Stimulated activated CD4-positive, alpha-beta T cell treated with anti-CD3 and anti-CD28 coated beads, Interleukin-4, amount 100 ng/mL, for 24 hours (primary cell): ENCODE measurements at regions not wholly inside any gene's neighbourhood (a gene's known extent, or its start where the extent isn't known, plus 50 kb on each side); places are given as distances from the start of the nearest gene placed in this dataset.
"Not testable (repeated sequence)": the region's sequence is repeated elsewhere in the genome, so short reads cannot be mapped to it uniquely, and the experiment has no call there.

ENCODE experiments used
- DNase-seq: peaks from one replicate; pipeline ENCODE4 v3.0.0-alpha.2; 2020

DNA sequence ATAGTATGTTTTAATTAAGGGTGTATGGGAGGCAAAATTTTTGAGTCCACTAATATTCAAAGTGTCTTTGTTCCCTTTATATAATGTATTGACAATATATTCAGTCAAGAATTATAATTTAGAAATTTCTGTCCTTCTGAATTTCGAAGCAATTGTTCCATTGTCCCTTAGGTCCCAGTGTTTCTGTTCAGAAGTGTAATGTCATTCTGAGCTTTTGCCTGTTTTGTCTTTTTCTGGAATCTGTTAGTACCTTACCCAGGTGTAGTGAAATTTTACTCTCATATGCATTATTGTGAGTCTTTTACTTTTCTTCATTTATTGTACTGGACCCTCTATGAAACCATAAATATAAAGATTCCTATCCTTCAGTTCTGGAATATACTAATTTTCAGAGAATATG lies 505.7 kb upstream of the KIF2B start:
- no peak for DNase-seq

DNA sequence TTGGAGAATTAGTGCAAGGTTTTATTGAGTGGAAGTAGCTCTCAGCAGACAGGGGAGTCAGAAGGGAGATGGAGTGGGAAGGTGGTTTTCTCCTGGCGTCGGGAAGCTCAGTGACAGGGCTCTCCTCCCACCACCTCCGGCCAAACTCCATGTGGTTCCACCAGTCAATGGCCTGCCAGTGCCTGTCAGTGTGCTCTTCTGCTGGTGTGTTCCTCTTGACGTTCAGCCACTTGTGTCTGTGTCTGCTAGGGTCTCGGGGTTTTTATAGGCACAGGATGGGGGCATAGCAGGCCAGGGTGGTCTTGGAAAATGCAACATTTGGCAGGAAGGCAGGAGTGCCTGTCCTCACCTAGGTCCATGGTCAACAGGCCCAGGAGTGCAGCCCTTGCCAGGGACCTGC lies 506.7 kb upstream of the KIF2B start:
- DNase-seq = no peak

DNA sequence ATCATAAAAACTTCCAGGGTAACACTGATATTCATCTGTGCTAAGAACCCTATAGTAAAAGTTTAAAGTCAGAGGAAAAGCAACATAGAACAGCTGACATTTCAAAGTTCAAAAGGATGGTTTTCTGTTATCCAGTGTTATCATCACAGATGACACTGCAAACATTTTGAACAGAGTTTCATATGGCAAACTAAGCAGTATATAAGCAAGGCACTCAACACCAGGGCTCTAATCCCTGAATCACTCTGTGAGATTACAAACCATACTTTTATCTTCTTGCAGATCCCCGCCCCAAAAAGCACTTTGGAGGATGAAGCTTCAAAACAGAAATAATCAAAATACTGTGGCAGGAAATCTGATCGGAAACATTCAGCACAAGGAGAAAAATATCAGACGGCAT lies 508.2 kb upstream of the KIF2B start:
- no peak for DNase-seq

DNA sequence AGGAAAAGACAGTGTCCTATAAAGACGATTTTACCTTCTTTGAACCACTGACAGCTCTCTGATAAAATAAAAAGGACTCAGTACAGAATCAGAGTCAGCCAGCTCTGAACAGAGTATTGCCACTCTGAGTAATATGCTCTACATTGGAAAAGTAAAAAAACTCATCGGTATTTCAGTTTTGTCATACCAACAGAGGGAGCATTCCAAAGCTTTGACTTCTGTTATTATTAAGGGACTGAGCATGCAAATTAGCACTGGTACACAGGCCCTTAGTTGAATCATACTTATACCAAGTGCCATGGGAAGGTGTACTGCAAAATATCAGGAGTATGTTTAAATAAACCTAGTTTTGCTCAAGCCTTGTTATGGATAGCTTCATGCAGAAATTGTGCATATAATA lies 509.0 kb upstream of the KIF2B start:
- DNase-seq = no peak

DNA sequence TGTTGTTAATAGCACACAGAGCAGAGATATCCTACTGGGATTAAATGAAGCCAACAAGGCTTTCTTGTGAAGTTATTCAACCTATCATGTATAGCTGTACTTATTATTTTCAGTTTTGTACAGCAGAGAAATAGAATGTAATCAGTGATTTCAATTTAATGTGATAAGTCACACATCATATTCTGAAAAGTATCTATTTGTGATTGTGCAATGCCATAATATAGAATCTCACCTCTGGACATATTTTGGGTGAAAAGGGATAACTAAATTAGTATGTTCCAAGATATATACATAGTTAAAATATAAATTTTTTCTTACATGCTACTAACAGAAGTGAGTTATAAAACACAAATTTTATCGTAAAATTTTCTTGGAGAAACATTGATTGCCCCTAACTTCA lies 544.3 kb upstream of the KIF2B start:
- no peak for DNase-seq

DNA sequence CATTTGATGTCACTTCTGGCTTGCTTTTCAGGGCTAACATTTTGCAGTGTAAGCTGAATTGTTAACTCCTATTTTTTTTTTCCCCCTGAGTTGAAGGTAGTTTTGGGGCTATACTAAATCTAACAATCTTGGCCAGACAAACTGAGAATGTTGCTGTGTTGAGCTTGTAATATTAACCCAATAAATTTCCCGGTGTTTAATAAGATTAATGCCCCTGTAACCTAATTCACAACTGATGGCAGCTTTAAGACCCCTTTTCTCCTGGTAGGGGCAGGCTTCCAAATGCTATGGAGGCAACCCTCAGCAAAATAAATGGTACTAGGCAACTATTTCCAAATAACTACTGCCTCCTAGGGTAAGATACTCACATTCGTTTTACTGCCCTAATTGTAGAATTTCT lies 549.6 kb upstream of the KIF2B start:
- DNase-seq = no peak

DNA sequence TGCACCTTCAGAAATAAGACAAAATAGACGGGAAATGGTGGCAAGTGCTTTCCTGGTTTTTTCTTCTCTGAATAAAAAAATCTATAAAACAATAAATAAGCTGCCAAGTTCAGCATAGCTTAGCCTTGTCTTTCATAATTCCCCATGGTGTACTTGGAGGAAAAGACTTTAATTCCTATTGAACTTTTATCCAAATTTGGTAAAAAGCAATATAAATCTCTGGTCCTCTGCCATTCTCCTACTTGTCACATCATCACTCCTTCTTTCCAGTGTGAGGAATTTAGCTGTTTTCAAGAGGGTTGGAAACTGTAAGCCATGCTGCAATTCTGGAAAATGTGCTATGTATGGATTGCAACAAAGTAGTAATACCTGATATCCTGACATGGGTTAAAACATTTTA lies 551.8 kb upstream of the KIF2B start:
- DNase-seq = no peak

DNA sequence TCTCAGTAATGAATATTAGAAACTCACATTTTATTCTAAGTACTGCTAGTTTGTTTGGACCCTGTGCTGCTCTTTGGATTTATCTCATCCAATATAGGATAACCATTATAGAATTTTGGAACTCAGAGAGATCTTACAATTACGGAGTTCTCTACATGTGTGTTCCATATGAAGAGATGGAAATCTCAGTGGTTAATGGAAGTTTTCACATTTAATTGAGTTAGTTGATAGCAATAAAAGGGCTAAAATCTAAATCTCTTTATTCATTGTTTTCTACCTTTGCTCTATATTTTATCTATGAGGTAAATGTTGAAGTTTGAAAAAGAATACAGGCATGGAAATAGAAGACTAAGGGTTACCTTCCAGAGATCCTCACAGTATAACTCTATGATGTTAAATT lies 558.0 kb upstream of the KIF2B start:
- no peak for DNase-seq

DNA sequence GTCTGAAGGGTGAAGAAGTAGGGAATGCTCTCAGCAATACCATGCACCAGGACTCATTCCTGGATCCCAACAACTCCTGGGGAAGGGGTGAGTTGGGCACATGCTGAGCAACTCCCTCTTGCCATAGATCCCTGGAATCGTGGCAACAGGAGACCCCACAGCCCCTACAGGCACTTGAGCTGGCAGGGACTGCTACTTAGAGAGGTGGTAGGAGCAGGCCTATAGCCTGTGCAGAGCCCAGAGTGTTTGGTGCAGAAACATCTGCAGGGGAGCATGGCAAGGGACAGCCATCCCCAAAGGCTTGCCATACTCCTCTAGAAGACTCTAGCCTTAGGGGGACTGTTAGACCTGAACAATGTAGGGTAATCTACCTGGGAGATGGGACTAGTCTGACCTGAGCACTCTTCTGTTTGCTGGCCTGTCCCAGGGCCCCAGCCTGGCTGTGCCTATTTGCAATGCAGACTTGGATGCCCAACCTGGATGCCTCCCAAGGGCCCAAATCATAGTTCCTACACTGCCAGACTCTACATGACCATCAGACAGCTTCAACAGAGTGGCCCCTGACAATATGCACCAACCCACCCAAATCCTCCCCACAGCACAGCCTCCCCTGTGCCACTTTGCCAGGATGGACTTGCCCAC lies 568.6 kb upstream of the KIF2B start:
- no peak for DNase-seq

DNA sequence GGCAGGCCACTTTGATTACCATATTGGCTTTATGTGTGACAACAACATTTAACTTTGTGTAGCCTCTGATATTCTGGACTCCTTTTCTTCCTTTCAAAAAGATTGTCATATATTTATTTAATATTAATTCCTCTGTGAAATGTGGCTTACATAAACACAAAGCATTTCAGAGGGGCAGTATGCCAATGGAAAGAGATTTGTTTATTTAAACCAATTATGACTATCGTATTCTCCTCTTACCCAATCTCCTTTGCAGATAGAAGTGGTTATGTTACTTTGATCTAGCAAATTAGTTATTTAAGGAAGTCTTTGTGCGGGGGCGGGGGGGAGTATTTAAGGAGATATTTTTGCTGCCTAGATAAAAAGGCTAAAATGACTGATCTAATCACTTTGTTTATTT lies 573.7 kb upstream of the KIF2B start:
- no peak for DNase-seq

DNA sequence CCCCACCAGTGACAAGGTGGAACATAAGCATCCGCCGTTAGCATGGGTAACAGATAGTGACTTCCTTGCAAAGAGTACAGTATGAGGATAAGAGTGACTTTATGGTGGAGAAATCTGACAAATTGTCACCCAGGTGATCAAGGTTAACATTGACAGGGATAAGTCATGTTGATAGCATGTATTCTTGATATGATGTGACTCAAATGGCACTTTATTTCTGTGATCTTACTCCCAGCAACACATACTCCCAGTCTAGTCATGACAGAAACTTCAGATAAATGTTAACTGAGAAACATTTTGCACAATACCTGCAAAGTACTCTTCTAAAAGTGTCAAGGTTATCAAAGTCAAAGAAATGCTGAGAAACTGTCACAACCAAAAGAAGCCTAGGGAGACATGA lies 588.6 kb upstream of the KIF2B start:
- DNase-seq = no peak

DNA sequence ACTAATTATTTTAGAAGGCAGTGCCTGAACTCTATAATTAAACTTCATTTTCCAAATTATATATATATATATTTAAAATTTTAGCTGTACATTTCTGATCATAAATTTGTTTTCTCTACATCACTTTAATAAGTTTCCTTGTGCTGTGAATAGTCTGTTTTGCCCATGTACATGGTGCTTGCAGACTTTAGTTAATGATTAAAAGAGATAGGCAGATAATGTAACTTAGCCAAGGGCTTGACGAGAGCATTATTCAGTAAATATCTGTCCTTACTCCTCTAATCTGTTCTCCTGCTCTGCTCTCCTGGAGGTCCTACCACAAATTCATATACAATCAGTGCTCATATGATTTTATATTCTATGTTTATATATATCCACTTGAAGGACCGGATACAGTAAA lies 595.2 kb upstream of the KIF2B start:
- no peak for DNase-seq

DNA sequence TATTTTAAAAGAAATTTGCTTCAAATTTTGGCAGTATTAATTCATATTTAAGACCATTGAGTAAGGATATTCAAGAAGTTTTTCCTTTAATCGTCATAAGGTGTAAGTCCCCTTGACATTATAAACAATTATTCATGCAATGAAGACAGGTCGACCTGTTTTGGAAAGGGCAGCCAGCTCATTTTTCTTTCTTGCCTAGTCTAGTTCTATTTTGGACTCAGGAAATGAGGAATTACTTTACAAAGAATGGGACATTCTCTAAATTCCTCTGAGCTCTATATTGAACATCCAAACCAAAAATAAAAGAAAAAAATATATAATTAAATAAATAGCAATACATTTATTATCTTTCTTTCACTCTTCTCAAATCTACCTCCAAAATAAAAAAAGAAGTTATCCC lies 595.6 kb upstream of the KIF2B start:
- no peak for DNase-seq

DNA sequence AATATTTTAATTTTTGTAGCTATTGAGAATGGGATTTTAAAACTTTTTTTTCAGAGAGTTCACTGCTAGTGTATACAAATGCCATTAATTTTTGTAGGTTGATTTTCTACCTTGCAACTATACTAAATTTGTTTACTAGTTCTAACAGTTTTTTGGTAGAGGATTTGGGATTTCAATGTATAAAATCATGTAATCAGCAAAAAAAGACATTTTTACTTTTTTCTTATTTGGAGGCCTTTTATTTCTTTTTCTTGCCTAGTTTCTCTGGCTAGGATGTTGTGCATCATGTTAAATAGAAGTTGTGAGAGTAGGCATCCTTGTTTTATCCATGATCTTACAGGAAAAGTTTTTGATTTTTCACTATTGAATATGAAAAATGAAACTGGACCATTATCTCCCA lies 602.9 kb upstream of the KIF2B start:
- no peak for DNase-seq

DNA sequence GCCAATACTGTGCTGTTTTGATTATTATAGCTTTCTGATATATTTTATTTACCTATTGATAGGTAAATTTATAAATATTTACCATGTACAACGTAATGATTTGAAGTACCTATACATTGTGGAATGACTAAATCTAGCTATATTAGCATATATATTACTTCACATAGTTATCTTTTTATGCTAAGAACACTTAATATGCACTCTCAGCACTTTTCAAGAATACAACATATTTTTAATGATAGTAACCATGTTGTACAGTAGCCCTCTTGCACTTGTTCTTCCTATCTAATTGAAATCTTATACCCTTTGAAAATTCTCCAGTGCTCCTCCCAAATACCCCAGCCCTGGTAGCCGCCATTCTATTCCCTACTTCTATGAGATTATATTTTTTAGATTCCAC lies 604.0 kb upstream of the KIF2B start:
- no peak for DNase-seq

DNA sequence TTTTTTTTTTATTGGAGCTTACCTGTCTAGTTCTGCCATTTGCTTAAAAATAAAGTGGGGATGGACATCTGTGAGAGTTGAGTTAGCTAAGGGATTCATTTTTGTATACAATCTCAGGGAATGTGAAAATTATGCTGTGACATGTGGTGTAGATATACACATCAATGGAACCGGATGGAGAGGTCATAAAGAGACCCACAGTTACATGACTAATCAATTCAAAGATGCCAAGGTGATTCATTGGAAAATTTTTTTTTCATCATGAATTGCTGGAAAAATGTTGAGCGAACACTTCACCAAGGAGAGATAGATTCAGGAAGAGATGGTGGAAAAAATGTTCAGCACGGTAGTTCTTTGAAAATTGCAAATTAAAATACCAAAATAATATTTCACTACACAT lies 605.4 kb upstream of the KIF2B start:
- DNase-seq = no peak

DNA sequence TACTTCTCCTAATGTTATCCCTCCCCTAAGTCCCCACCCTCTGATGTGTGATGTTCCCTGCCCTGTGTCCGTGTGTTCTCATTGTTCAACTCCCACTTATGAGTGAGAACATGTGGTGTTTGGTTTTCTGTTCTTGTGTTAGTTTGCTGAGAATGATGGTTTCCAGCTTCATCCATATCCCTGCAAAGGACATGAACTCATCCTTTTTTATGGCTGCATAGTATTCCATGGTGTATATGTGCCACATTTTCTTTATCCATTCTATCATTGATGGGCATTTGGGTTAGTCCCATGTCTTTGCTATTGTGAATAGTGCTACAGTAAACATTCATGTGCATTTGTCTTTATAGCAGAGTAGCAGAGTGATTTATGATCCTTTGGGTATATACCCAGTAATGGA lies 613.8 kb upstream of the KIF2B start:
- not testable (repeated sequence) for DNase-seq

DNA sequence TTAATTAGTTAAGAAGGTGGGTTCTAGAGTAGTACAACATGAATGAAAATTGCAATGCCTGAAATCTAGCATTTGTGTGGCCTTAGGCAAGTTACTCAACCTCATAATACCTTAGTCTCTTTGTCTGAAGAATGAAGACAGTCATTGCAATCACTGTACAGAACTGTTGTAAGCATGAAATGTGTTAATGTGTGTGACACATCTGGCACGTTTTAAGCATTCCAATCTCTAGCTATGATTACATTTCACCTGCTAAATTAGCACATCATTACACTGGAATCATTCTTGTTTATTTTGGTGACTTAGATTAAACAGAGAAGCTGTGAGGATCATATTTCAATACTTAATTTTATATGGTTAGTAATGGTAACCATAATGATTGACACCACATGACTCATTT lies 629.7 kb upstream of the KIF2B start:
- no peak for DNase-seq

DNA sequence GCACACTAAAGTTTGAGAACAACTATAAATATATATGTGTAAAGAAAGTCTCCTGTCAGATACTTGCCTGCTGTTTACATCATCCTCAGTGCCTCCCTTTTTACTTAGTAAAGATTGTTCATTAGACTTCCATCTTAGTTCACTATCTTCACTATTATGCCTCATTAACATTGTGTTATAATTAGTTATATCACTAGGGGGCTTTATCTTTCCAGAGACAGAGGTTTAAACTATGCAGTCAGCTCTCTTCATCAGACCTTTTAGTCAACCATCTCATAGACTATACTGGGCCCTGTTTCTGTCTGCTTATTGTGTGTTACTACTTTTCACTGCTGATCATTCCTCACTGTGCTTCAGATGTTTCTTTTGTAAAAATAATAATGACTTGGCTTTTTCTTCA lies 630.8 kb upstream of the KIF2B start:
- DNase-seq = no peak

DNA sequence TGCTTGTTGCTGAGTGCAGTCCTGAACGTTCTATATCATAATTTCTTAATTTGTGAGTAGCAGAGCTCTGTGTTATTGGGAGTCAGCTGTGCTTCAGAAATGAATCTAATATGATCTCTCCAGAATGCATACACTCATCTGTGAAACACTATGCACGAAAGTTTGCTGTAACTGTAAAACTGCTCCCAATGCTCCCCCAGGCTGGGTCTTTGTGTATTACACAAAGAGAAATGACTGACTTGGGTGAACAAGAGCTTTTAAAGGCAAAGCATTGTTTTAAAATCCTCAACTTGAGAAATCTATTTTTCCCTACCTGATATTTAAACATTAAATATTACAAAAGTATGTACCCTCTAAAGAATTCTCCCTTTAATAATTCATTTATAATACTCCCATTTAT lies 636.7 kb upstream of the KIF2B start:
- DNase-seq = no peak

DNA sequence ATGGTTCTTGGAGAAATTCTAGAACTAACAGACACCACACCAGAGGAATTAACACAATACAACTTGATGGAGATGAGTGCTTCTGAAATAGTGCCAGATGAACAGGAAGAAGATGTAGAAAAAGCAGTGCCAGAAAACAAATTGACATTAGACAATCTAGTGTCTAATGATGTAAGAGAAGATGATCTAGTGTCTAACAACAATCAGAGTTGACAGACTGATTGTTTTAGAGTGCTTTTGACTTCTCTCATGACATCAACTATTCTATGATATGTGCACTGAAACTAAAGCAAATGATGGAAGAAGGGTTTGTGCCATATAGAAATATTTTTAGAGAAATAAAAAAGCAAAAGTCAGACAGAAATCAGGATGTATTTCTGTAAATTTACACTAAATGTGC lies 646.1 kb upstream of the KIF2B start:
- no peak for DNase-seq

DNA sequence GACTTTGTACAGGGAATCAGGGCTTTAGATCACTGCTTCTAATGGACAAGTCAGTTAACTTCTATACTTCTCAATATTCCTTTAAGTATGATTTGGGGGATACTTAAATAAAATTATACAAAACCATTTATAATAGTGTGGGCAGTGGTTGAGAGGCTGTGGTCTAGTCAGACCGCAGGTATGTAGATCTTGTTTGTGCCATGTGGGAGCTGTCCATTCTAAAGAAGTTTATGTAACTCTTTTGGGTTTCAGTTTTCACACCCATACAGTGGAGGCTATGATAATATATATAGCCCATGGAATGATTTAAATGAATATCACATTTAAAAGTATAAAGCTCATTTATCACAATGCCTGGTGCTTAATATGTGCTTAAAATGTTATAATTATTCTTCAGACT lies 654.3 kb upstream of the KIF2B start:
- DNase-seq = no peak

DNA sequence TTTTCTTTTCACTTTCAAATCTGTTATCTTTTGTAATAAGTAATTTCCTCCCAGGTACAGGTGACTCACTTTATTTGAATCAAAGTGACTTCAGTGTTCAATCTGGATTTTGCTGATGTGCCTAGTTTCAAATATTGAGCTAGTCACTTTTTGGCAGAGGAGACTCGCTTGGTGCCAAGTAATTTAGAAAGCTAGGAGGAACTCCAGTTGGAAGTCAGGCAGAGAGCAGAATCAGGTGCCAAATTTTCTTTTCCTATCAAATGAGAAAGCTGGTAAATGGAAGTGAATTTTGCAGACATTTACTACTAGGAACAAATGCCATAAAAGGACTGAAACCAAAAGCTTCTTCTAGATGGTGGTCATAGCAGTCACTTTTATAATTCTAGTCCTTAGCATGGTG lies 656.0 kb upstream of the KIF2B start:
- DNase-seq = no peak

DNA sequence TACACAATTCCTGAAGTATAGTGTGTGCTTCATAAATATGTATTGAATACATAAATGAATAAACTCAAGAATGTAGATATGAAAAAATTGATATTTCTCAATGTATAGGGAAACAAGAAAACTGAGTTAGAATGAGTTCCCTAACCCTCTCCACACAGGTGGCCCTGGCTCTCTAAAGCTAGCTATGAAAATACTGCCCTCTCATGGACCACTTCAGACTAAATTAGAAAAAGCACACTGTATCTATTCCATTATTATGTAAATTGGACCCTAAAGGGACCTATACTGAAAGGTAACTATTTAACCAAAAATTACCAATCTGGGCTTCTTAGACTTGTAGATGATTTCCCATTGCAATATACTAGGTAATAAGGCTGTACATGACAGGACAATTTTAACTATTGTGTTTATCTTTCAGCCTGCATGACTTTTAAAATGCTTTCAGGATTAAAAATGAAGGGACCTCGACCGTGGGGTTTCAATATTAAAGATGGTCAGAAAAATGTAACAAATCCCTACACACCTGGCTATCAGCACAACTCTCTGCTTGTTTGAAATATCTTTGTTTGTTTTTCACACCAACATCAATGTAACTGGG lies 672.5 kb upstream of the KIF2B start:
- no peak for DNase-seq

DNA sequence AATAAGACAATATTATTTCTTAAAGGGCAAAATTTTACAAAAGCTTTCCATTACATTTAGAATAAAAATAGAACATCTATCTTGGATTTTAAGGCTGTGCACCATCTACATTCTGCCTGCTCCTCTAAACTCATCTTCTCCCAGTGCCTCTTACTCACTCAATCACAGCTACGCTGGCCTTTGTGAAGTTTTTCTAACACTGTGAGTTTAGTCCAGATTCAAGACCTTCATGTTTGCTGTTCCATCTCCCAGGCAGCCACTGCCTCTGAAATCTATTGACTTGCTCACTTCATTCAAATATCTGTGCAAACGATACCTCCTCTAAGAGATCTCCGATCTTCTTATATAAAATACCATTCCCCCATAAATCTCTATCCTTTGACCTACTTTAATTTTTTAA lies 673.4 kb upstream of the KIF2B start:
- no peak for DNase-seq

DNA sequence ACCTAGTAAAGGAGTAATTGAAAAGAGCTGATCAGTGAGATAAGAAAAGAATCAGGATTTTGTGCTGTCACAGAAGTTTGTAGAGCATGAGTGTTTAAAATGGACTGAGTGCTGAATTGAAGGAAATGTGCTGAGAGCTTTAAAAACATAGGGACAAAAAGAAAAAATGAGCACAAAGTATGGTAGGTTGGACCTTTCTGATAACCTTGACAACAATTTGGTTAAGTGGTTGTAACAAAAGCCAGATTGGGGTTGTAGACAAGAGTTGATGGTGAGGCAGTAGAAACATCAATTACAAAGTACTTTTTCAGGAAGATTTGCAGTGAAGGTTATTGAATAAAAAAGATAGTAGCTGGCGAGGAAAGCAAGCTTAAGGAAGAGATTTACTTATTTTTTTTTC lies 674.7 kb upstream of the KIF2B start:
- no peak for DNase-seq
